Mesendoderm (in vitro differentiated cells): ENCODE measurements at regions not wholly inside any gene's neighbourhood (a gene's known extent, or its start where the extent isn't known, plus 50 kb on each side); places are given as distances from the start of the nearest gene placed in this dataset.

Source experiments
- DNase-seq: peaks from one replicate; pipeline ENCODE4 v3.0.0; 2013
- H2AK5ac ChIP-seq: 2 replicates; pipeline ENCODE4 v1.6.1; 2013; ENCODE audit warnings: low read length, inconsistent platforms
- H2BK120ac ChIP-seq: 2 replicates; pipeline ENCODE4 v1.6.1; 2013; ENCODE audit warnings: low read depth, mild to moderate bottlenecking, low read length, moderate library complexity, mixed read lengths
- H2BK15ac ChIP-seq: replicated peaks from 2 replicates; pipeline ENCODE4 v1.6.1; 2013; ENCODE audit warnings: low read depth, mild to moderate bottlenecking, moderate library complexity
- H2BK5ac ChIP-seq: 2 replicates; pipeline ENCODE4 v1.6.1; 2013; ENCODE audit warnings: low read length, inconsistent platforms
- H3K18ac ChIP-seq: 2 replicates; pipeline ENCODE4 v1.6.1; 2013; ENCODE audit warnings: mild to moderate bottlenecking, low read length, mixed read lengths
- H3K23ac ChIP-seq: one replicate; pipeline ENCODE4 v1.6.1; 2013; ENCODE audit warnings: low read length
- H3K27ac ChIP-seq: 2 replicates; pipeline ENCODE4 v1.5.1; 2013; ENCODE audit warnings: low read depth, mild to moderate bottlenecking, inconsistent platforms, low read length, moderate library complexity
- H3K27me3 ChIP-seq: 2 replicates; pipeline ENCODE4 v1.6.1; 2013; ENCODE audit warnings: low read length, control low read depth, mild to moderate bottlenecking, inconsistent platforms; ENCODE audit not compliant: insufficient read depth, poor library complexity
- H3K36me3 ChIP-seq: 2 replicates; pipeline ENCODE4 v1.6.1; 2013; ENCODE audit warnings: low read length, inconsistent platforms; ENCODE audit not compliant: control insufficient read depth, insufficient read depth
- H3K4ac ChIP-seq: one replicate; pipeline ENCODE4 v1.6.1; 2013; ENCODE audit warnings: low read depth, mild to moderate bottlenecking, low read length, moderate library complexity
- H3K4me1 ChIP-seq: 2 replicates; pipeline ENCODE4 v1.6.1; 2013; ENCODE audit warnings: low read depth, low read length, inconsistent platforms; ENCODE audit not compliant: control insufficient read depth
- H3K4me2 ChIP-seq: 2 replicates; pipeline ENCODE4 v1.6.1; 2013; ENCODE audit warnings: low read length
- H3K4me3 ChIP-seq: 2 replicates; pipeline ENCODE4 v1.5.1; 2013; ENCODE audit warnings: mild to moderate bottlenecking, low read length
- H3K56ac ChIP-seq: one replicate; pipeline ENCODE4 v1.6.1; 2013; ENCODE audit warnings: low read length
- H3K79me1 ChIP-seq: 2 replicates; pipeline ENCODE4 v1.6.1; 2013; ENCODE audit warnings: low read length, inconsistent platforms
- H3K79me2 ChIP-seq: 2 replicates; pipeline ENCODE4 v1.6.1; 2013; ENCODE audit warnings: mild to moderate bottlenecking, low read length; ENCODE audit not compliant: control insufficient read depth, insufficient read depth
- H3K9ac ChIP-seq: 2 replicates; pipeline ENCODE4 v1.6.1; 2013; ENCODE audit warnings: low read length, inconsistent platforms
- H4K5ac ChIP-seq: one replicate; pipeline ENCODE4 v1.6.1; 2013; ENCODE audit warnings: low read length
- H4K8ac ChIP-seq: one replicate; pipeline ENCODE4 v1.6.1; 2013; ENCODE audit warnings: low read depth, mild to moderate bottlenecking, control low read depth, low read length, moderate library complexity
- WGBS: extraction: QIAGEN DNeasy Blood & Tissue Kit; methylation state at CpG from one replicate; pipeline ENCODE4 v1.1.7; 2013; ENCODE audit warnings: low lambda C conversion rate, missing lambda C conversion rate; ENCODE audit not compliant: insufficient coverage; ENCODE audit errors: extremely low coverage; 5-methylcytosine and 5-hydroxymethylcytosine counted together

GRCh38 chr20:43855803-43856202 is 58.8 kb upstream of the TOX2 start:
- Histone ChIP-seq H2BK120ac (no peak overlapping the region), H3K4me2 (no peak overlapping the region), H3K9ac (no peak overlapping the region), H4K8ac (no peak overlapping the region), H3K79me2 (no peaks in the 10 kb centered on the region), H3K56ac (no peak overlapping the region), H3K79me1 (no peaks in the 10 kb centered on the region), H2BK15ac (no peak overlapping the region), H3K27ac (no peak overlapping the region), H4K5ac (no peak overlapping the region), H3K4me3 (no peak overlapping the region), H3K18ac (no peak overlapping the region), H3K23ac (no peak overlapping the region), H3K27me3 (no peaks in the 10 kb centered on the region), H2BK5ac (no peak overlapping the region), H2AK5ac (no peak overlapping the region), H3K4ac (no peak overlapping the region), H3K4me1 (no peaks in the 10 kb centered on the region), H3K36me3 (no peaks in the 10 kb centered on the region)
- WGBS = no CpG with 5 or more reads among the region's 1 CpG
- no peak for DNase-seq

- no CpG with 5 or more reads among the region's 6 CpGs for WGBS
- Histone ChIP-seq H3K4me1 (no peaks in the 10 kb centered on the region), H3K27ac (no peak overlapping the region), H3K18ac (no peak overlapping the region), H2BK120ac (no peak overlapping the region), H3K27me3 (no peaks in the 10 kb centered on the region), H3K36me3 (no peaks in the 10 kb centered on the region), H2AK5ac (no peak overlapping the region), H2BK5ac (no peak overlapping the region), H4K8ac (no peak overlapping the region), H3K79me1 (no peaks in the 10 kb centered on the region), H4K5ac (no peak overlapping the region), H3K23ac (no peak overlapping the region), H3K56ac (no peak overlapping the region), H2BK15ac (no peak overlapping the region), H3K9ac (no peak overlapping the region), H3K4me3 (no peak overlapping the region), H3K4ac (no peak overlapping the region), H3K79me2 (no peaks in the 10 kb centered on the region), H3K4me2 (no peak overlapping the region)
- no peak for DNase-seq
Observed at GRCh38 chr20:43853918-43854317, 60.7 kb upstream of the TOX2 start.

- H4K5ac ChIP-seq = no peak overlapping the region
- no peaks in the 10 kb centered on the region for H3K79me2 ChIP-seq
- no peak overlapping the region for H3K4ac ChIP-seq
- H3K23ac ChIP-seq = no peak overlapping the region
- H3K4me1 ChIP-seq = no peaks in the 10 kb centered on the region
- H2AK5ac ChIP-seq = no peak overlapping the region
- H2BK120ac ChIP-seq = no peak overlapping the region
- no peaks in the 10 kb centered on the region for H3K36me3 ChIP-seq
- H3K9ac ChIP-seq = no peak overlapping the region
- no CpG with 5 or more reads among the region's 9 CpGs for WGBS
- no peak overlapping the region for H3K4me2 ChIP-seq
- no peaks in the 10 kb centered on the region for H3K79me1 ChIP-seq
- H3K18ac ChIP-seq = no peak overlapping the region
- H3K27ac ChIP-seq = no peak overlapping the region
- no peak overlapping the region for H3K4me3 ChIP-seq
- H4K8ac ChIP-seq = no peak overlapping the region
- no peak overlapping the region for H3K56ac ChIP-seq
- no peak overlapping the region for H2BK5ac ChIP-seq
- DNase-seq = no peak
- H3K27me3 ChIP-seq = no peaks in the 10 kb centered on the region
- H2BK15ac ChIP-seq = no peak overlapping the region
Observed at GRCh38 chr20:43853174-43853803, 61.4 kb upstream of the TOX2 start.

GRCh38 chr20:43849496-43850186 is 65.0 kb upstream of the TOX2 start:
- Histone ChIP-seq H3K27ac (no peak overlapping the region), H2BK15ac (no peak overlapping the region), H3K9ac (no peak overlapping the region), H3K27me3 (no peaks in the 10 kb centered on the region), H3K36me3 (no peaks in the 10 kb centered on the region), H2AK5ac (no peak overlapping the region), H4K5ac (no peak overlapping the region), H3K4ac (no peak overlapping the region), H3K56ac (no peak overlapping the region), H3K79me2 (no peaks in the 10 kb centered on the region), H2BK5ac (no peak overlapping the region), H2BK120ac (no peak overlapping the region), H3K4me1 (no peaks in the 10 kb centered on the region), H3K79me1 (no peaks in the 10 kb centered on the region), H3K4me2 (no peak overlapping the region), H3K4me3 (no peak overlapping the region), H4K8ac (no peak overlapping the region), H3K23ac (no peak overlapping the region), H3K18ac (no peak overlapping the region)
- no peak for DNase-seq
- WGBS = no CpG with 5 or more reads among the region's 13 CpGs

GRCh38 chr20:43846516-43846905 is 68.1 kb upstream of the TOX2 start:
- H3K56ac ChIP-seq = no peak overlapping the region
- no peak overlapping the region for H3K9ac ChIP-seq
- no peaks in the 10 kb centered on the region for H3K79me2 ChIP-seq
- H2BK120ac ChIP-seq = no peak overlapping the region
- H2AK5ac ChIP-seq = no peak overlapping the region
- no peak overlapping the region for H2BK5ac ChIP-seq
- no peak overlapping the region for H3K4me3 ChIP-seq
- no peaks in the 10 kb centered on the region for H3K4me1 ChIP-seq
- no peak overlapping the region for H4K5ac ChIP-seq
- H3K36me3 ChIP-seq = no peaks in the 10 kb centered on the region
- no peak overlapping the region for H3K4me2 ChIP-seq
- no peak overlapping the region for H3K23ac ChIP-seq
- H3K79me1 ChIP-seq = no peaks in the 10 kb centered on the region
- DNase-seq = no peak
- H3K4ac ChIP-seq = no peak overlapping the region
- H2BK15ac ChIP-seq = no peak overlapping the region
- no CpG with 5 or more reads among the region's 6 CpGs for WGBS
- no peak overlapping the region for H3K27ac ChIP-seq
- no peak overlapping the region for H3K18ac ChIP-seq
- H3K27me3 ChIP-seq = no peaks in the 10 kb centered on the region
- H4K8ac ChIP-seq = no peak overlapping the region
